A204.1 (cell line): ENCODE measurements at regions not wholly inside any gene's neighbourhood (a gene's known extent, or its start where the extent isn't known, plus 50 kb on each side); places are given as distances from the start of the nearest gene placed in this dataset.

Experiments used
- FAIRE-seq: peaks from 2 replicates; lab custom pipeline; 2012; peaks lifted over from hg19 to GRCh38; lab: Jason Lieb, UNC

DNA sequence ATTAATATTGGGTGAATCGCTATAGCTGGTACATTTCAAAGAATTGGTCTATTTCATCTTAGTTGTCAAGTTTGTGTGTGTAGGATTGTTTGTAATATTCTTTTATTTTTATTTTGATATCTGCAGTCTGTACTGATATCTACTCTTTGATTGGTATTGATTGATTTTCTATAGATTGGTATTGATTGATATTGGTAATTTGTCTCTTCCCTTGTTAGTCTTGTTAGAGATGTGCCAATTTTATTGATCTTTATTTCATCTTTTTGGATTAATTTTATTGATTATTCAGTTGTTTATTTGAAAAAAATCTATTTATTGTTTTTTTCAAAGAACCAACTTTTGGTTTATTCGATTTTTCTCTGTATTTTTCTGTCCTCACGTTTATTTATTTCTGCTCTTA lies 61.4 kb downstream of the TM2D3 start:
- FAIRE-seq, result peak; percentile 72

DNA sequence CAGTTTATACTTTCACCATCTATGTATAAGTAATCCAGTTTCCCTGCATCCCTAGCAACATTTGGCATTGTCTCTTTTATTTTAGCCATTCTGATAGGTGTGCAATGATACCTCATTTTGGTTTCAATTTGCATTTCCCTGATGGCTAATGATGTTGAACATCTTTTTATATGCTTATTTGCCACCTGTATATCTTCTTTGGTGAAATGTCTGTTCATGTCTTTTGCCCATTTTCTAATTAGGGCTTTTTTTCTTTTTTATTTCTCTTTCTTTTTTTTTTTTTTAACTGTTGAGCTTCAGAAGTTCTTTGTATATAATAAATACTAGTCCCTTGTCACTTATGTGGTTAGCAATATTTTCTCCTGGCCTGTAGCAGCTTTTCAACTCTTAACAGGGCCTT lies 68.9 kb downstream of the TM2D3 start:
- FAIRE-seq, result no peak

DNA sequence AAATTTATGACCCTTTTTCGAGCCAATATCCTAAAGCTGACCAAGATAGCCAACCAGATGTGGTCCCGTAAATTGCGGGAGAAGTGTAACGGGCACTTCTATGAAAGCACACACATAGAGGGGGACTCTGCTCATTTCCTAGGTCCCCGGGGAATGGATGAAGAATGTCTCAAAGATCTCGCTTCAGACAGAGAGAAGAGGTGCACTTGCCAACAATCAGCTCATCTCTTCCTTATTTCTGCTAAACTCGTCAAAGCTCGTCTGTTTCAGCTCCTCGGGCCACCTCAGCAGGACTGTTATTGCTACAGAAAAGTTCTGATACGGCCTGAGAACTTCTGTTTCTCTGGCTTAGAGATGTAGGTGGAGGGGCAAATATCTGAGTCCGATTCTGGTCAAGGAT lies 71.8 kb downstream of the TM2D3 start:
- no peak for FAIRE-seq

DNA sequence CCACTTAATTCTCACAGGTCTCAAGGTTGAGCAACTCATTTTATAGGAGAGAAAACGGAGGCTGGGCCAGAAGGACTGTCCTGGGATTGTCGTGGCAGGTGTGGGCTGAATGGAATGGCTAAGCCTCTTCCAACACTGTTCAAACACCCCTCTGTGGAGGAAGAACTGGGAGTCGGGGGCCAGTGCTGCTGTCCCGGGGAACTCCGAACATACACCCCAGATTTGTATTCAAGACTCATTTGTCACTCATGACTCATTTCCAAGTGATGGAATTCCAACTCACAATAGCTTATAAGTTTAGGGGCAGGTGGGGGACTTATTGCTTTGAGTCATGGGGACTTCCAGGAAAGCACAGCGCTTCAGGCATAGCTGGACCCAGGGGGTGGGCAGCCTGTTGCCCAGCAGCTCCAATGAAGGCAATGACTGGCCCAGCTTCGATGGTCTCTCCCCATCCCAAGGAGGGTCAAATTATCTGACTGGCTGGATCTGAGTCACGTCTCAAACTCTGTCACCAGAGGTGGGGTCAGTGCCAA lies 72.5 kb downstream of the TM2D3 start:
- no peak for FAIRE-seq

DNA sequence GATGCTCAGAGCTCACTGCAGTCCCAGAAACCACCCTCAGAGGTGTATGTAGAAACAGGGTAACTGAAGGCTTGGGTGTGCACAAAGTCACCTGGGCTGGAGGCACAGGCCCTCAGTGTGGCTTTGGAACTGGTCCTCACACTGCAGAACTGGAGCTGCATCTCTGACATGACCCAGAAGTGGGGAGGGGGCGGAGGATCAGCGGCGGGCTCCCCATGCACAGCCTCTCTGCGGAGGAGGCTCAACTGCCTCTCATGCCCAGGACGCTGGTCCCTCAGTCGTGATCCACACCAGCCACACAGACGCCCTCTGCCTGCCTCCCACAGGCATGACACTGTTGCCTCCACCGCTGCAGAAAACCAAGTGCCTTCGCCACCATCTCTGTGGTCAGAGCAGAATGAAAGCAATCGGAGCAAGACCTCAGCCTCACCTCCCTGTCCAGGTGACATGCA lies 73.7 kb downstream of the TM2D3 start:
- no peak for FAIRE-seq

DNA sequence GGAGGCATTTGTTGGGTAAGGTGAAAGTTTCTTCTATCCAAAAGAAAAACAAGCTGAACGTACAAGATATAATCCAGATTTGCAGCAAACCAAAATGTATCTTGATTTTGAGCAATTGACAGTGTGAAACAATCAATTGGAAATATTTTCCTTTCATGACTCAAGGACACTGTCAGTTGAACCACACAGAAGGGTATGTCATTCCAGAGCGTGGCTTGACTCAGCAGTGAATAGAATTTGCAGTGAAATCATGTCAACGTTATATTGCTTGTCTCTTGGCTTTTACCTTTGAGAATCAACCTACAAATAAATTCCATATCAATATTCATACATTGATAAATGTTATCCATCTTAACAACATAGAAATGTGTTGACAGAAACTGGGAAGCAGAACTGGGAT lies 78.2 kb downstream of the TM2D3 start:
- no peak for FAIRE-seq

DNA sequence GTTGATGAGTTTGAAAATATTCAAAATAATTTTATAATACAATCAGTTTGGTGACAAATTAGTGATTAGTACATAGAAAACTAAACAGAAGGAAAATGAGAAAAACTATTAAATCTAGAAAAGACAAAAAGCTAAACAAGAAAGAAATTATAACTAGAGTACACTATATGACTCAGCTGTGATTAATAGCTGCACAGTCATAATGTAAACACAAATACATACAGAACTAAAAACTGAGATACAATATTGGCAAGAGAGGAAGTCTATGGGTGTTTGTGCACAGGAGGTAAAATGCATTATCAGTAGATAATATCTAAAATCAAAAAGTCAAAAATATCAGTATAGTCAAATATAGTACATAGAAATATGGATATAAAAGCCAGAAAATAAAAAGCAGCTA lies 80.7 kb upstream of the PCSK6 start:
- FAIRE-seq, result no peak

DNA sequence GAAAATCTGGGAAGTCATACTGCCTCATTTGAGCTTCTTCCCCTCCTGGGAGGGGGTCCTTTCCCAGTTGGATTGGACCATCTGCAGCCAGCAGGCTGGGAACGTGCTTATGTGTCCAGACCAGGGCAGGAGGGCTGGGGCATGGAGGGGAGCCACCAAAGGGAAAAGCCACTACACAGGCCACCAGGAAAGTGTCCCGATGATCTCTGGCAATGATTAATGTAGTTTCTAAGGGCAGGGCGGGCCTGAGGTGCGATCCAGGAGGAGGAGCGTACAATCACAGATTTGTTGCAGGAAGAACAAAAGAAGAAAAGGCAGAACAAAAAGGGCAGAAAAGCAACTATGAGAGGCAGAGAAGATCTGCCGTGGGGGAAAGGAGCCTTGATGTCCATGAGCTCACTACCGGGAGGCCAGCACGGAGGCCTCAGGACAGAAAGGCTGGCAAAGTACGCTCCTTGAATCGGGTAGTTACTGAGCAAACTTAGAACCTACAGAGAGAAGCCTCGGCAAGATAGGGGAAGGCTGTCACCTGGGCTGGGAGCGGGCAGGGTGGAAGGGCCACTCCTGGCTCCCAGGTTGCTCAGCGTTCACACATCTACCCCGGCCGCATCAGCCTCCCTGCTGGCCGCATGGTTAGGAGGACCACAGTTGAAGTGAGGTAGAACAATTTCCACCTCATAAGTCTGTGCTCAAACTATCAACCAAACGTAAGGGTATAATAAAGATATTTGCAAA lies 79.5 kb upstream of the PCSK6 start:
- FAIRE-seq, result no peak

DNA sequence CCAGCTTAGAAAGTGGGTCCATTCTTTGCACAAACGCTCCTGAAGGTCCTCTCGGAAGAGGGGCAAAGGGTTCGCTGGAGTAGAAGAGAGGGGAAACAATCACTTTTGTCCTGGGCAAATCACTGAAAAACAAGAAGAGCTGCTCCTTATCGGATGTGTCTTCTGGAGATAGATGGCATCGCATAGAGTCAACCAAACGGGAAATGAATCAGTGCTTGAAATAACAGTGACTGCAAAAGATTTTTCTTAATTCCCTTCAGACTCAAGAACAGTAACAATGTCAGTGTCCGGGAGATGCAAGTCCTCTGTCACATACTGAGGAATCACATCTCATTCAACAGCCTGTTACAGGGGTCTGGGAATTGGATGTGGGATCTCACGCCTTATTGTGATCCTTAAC lies 78.8 kb upstream of the PCSK6 start:
- FAIRE-seq, result no peak

DNA sequence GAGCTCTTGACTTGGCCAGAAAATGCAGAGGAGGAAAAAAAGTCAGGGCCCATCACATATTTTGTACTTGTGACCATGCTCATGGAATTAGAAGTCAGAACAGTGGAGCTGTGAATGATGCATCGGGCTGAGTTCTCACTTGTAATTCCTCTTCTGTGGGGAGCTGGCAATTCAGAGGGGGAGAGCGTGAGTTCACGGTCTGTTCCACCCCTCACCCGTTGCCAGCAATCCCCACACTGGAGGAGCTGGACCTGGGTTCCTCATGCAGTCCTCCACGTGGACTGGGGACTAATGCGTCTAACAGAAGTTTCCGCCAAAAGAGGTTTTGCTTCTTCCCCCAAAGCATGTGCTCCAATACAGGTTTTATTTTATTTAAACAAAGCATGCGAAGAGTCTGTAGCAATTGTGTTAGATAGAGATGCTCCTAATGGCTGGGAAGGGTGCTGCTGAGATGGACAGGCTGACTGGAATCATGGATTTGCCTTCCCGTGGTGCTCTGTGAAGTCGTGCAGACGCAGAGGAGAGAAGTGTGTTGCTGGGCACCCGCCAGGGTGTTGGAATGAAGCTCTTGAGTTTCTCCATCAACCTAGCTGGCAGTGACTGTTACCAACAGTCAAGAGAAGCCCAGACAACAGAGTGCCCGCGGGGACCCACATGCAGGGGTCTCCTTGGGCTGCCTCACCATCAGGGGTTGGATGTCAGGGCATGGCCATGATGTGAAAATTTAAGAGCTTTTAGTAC lies 77.4 kb upstream of the PCSK6 start:
- no peak for FAIRE-seq

DNA sequence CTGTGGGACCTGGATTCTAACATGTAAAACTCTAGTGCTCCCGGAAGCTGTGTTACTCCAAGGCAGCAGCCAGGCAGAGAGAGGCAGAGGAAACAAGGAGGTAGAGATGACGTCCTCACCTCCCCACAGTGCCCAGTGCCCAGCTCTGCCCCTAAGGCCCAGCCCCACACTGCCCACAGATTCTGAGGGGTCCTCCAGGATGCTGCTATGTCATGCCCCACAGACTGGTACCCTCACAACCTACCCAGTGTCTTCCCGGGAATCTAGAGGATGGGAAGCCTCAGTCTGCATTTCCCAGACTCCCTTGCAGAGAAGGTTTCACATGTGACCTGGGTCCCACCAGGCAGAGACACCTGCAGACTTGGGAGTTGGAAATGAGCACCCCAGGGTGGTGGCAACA lies 75.9 kb upstream of the PCSK6 start:
- no peak for FAIRE-seq

DNA sequence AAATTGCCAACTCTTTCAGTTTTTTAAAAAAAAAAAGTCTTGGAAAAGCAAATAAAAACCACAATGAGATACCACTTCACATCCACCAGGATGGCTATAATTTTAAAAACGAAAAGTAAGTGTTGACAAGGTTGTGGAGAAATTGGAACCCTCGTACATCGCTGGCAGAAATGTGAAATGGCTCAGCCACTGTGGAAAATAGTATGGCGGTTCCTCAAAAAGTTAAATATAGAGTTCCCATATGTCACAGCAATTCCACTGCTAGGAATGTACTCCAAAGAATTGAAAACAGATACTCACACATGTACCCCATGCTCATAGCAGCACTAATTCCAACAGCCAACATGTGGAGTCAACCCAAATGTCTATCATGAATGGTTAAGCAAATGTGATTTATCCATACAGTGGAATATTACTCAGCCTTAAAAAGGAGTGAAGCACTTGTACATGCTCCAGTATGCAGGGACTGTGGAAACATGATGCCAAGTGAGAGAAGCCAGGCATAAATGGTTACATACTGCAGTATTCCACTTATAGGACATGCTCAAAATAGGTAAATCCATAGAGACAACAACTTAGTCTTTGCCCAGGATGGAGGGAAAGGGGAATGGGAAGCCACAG lies 73.8 kb upstream of the PCSK6 start:
- no peak for FAIRE-seq

DNA sequence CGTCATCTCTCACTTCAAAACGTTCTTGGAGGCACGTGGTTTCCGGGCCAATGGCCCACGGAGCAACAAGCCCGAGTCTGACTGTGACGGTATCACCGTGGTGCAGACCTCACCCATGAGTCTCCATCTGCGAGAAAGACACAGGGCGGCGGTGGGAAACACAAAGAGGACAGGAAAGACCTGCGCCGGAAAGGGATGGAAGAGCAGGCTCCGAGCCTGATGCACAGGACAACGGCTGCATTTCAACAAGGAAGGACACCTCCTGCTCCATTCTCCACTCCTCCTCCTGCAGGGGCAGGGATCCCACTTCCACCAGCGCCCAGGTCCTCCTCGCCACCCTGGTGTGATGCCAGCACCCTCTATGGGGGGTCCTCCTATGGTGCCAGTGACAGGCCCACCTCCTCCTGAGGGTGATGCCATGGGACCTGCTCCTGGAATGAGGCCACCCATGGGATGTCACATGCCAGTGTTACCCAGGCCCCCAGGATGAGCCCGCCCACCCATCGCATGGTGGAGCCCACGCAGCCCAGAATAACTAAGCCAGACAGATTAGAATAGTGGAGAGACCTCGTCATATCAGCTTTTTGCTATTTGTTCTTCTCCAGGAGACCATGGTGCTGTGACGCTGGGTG lies 73.0 kb upstream of the PCSK6 start:
- no peak for FAIRE-seq

DNA sequence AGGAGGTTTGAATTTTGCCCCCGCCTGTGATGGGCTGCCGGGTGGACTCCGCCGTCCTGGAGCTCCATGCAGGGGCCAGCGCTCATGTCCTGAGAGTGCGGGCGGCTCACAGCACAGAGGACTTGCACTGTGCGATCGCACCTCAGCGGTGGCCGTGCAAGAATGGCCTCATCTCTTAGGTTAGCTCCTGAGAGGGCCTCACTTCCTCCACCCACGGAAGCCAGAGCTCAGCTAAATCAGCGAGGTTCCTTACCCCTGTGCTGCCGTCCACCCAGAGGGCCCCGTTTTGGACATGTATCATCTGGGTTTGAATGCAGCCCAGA lies 72.0 kb upstream of the PCSK6 start:
- FAIRE-seq, result no peak

DNA sequence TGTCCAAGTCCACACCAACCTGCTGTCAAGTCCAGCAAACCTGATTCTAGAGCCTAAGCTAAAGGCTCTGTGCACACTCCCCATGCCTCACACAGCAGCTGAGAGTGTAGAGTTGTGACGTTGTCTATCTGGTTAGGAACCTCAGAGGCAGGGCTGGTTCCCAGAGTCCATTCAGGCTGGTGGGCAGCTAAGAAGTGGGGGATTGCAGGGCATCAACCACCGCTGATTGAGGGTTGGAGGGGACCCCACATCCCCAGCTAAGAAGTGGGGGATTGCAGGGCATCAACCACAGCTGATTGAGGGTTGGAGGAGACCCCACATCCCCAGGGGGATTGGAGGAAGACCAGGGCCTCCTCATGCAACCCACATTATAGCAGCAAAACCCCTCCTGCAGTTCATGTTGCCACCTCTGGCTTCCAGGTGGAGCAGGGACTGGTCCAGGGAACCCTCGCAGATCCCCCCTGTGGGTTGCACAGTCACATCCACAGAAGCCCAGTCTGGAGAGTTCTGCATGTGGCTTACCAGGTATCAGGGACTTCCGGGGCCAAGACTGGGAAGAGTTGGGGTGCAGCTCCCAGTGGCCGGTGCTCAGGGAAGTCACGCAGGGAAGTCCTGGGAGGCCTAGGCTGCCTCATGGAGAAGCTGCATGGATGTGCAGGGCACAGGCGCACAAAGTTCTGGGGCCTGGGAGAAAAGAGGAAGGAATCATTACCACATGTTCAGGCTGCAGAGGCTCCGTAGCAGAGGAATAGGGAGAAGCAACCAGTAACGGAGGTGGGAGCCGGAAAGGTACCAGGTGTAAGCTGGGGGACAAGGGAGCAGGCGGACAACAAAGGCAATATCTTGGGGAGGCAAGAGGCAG lies 71.4 kb upstream of the PCSK6 start:
- no peak for FAIRE-seq

DNA sequence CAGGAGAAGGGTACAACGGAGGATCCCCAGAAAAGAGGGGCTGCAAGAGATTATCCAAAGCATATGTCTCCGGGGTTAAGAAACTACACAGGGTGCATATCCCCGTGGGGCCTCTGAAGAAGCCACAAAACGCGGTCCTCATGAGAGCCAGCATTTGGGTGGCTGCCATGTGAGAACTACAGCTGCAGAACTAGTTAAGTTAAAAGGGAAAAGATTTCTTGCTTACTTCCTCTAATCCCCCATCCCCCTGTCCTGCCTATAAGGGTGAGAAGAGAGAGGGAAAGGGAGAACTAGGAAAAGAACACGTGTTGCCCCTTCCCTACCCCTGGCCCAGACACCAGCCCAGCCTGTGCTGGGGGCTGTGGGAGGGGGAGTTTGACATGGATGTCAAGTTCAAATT lies 70.4 kb upstream of the PCSK6 start:
- FAIRE-seq, result no peak

DNA sequence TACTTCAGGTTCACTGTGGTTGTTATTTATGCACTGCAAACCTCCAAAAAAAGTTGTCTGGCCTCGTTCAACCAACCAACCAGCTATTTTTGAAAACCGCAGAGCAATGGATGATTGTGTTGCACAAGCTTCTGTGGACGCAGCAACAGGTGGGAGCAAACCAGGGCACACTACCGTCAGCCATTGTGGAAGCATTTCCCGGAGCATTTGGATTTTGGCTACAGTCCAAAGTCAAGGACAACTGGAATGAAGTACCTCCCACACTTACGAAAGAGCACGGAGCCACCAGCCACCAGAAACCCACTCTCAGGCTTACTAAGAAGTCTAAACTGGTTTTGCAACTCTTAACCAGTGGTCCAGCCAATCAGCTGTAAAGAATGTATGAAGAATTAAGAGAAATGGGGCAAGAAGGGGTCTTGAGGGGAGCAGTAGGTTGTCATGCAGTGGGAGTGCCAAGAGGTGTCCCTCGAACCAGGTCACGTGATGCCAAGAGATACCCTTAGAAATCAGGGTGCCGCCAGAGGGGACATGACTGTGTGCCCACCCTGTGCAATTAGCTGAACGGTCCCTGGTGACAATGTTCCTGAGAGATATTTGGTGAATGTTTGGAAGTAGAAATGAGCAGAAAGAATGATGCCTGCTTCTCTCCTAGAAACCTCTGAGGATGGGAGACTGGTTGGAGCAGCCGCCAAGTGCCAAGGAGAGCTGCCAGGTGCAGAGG lies 68.9 kb upstream of the PCSK6 start:
- FAIRE-seq, result no peak

DNA sequence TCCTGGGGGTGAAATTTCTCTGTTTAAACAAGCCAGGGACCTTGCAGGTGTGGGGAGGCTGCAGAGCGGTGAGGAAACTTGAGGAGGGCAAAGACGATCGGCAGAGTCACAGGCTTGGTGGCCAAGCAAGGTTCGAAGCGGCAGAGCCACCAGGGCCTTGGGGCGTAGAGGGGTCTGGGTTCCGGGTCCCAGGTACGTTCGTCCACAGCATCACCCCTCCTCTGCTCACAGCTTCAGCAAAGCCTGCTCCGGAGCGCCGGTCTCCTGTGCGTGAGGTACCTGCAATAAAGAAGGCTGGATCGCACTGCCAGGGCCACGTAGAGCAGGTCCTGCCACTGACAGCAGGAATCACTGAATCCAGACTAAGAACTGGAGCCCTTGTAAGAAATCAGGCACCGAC lies 66.8 kb upstream of the PCSK6 start:
- FAIRE-seq, result no peak

DNA sequence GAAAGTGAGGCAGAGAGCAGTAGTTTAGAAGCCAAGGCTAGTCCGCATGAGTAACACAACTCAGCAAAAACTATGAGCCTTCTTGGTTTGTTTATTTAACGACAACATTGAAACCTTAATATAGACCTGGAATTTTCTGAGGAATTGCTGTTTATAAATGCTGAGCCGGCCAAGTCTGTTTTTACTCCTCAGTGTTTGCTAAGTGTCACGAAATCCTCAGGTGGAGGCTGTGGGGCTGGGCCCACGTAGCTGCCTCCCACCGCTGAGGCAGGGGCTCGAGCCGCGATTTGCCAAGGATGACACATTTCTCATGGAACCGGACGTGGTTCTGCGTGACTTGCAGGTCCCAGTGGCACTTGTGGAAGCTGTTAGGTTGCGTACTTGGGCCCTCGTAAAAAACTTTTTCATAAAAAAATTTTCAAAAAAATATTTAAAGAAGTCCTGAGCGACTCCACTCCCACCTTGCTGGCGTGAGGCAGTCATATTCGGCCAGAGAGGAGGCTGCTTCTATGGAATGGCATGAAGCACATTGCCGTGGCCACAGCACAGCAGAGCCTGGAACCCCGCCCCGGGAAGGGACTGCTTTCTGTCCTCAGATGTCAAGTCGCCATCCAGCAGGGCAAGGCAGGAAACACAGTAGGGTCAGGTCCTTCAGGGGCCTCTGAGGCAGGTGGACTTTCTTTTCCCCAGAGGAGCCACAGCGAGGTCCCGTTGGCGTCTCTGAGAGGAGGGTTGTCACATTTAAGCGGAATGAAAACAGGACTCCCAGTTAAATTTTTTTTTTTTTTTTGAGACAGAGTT lies 64.8 kb upstream of the PCSK6 start:
- FAIRE-seq, result no peak
